ENCODE measurements at regions not wholly inside any gene's neighbourhood (a gene's known extent, or its start where the extent isn't known, plus 50 kb on each side); places are given as distances from the start of the nearest gene placed in this dataset.

DNA sequence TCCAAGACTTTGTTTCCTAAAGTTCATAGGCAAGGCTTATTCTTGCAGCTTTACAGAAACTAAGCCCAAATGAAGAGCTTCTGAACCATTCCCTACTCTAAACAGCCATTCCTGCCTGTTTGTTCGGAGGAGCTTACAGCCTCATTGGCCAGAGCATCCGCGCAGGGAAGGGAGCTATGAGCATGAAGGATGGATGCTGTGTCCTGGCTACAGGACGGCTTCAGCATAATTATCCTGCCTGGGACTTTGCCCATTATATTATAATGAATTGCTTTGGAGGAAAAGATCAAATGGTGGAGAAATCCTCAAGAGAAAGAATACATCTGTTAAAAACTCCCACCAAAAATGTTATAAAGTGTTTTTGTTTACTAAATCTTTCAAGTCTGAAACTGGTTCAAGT lies 378.2 kb upstream of the BTBD3 start:
- no peak for DNase-seq (ENCODE audit: low spot score)

DNA sequence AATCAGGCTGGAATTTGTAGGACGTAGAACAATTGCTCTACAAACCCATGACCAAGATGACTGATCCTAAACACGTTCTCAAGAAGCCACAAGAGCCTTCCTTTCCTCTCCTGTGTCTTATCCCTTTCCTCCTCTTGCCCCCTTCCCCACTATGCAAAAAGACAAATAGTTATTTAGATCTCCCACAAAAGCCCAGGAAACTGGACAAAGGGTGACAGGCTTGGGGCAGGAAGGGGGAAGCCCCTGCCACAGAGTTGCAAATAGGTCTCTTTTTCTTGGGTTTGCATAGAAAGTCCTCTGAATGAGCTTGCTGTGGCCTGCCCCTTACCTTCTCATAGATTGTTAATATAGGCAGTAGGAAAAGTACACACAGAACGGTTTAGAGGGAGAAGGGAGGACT lies 377.1 kb upstream of the BTBD3 start:
- DNase-seq (ENCODE audit: low spot score): no peak

DNA sequence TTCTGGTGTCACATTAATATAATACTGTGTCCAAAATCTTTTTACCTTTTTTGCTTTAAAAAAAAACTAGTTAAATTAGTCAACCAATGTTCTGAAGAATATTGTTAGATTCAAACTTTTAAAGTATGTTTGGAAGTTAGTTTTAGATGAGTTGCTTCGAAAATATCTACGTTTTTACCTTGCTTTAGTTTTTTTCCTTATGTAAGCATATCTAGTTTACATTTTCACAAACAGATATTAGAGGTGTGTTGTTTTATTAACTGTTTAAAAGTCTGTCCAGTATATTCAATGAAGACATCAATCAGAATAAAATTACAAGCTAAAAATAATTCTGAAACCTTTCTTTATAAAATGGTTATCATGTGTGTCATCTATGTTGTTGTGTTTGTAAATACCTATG lies 375.0 kb upstream of the BTBD3 start:
- no peak for DNase-seq (ENCODE audit: low spot score)

DNA sequence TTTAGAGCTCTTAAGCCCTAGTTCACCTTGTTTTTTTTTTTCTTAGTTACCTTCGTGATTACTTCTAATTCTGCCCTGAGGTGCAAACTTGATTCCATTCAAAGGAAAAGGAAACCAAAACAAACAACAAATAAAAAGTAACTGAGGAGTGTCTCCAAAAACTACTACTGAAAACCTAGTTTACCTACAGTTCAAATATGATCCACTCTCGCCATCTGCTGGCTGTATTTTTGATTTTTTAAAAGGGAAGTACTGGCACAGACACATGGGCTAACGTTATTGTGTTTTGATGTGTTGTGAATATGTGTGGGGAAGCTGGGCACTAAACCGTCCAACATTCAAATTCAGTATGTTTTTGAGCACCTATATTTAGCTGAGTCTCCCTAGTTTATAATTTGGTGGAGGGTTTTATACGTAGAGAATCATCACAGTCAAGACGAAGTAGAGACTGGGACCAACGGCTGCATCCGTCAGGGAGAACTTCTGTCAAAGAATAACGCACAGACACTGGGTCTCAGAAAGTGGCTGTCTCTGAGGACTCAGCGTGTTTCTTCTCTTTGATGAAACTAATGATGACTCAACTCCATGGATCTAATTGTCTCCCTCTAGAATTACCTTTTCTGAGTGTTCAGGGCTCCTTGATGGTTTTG lies 373.5 kb upstream of the BTBD3 start:
- DNase-seq (ENCODE audit: low spot score): peak; percentile 5

DNA sequence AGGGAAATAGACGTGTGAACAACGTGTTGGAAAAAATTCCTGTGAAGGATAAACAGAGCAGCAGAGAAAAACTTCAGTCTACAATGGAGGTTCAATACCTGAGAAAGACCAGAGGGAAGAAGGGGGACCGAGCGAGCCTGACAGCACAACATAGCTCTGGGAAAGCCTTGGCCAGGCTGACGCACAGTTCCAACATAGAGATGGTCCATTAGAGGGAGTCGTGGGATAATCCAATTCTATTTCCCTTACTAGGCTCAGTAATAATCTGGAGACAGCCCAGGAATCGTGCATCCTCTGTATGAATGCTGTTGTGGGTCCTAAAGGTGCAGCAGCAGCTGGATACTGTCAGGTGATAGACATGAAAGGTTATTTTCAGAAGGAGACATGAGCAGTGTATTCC lies 370.8 kb upstream of the BTBD3 start:
- no peak for DNase-seq (ENCODE audit: low spot score)

DNA sequence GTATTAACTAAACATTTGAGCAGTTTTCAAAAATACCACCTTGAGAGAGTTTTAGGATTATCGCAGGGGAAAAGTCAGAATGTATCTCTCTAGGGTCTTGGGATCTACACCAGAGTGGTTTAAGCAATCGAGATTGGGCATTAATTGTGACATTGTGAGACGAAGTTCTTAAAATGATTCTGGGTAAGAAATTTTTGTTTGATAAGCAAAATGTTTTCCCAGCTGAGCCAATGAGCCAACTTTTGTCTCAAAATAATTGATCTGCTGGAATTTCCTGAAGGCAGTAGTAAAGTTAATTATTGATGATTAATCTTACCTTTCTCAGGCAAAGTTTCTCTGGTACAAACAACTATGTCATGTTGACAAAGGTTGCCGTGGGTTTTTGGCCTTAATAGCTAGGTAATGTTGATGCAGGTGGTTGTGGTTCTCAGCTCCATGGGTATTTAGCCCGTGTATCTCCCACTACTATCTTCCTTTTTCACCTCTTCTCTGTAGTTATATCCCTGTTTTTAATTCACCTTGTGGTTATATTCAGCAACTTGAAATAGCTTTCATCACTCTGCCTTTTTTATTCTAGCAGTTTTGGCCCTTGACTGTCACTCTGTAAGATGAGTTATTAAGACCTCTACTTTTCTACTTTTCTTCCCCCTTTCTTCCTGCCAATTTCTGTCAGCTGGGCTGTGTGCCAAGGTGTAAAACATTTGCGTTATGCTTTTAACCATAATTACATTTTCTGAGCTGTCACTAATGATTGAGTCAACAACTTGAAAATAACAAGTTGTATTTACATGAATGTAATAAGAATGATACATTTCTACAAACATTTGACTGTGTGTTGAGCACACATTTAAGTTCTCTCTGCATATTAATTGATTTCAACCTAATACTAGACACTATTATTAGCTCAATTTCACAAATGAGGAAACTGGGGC lies 368.3 kb upstream of the BTBD3 start:
- no peak for DNase-seq (ENCODE audit: low spot score)

DNA sequence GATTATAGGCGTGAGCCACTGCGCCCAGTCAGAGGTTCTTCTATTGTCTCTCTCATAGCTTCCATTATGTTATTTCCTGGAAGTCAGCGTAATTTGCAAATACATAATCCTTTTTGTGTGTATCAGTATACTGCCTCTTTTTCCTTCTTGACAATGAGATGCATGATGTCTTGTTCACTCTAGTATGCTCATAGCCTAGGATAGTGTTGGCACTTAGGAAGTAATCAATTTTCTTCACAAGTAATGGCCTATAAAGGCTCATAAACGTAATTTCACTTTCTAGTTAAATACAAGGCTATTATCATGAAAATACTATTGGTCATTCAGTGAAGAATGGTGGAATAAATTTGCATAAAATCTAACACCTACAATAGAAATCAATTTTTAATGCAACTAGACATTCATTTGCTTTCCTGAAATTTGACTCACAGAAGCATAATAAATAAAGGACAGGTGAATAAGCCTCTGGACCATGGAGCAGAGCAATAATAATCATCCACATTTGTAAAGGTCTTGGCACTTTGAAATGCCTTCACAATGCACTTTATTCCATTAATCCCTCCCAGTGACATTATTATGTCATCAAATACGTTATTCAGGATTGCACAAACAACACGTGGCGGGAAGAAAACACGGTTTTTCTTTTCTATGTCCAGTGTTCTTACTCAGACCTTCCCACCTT lies 366.9 kb upstream of the BTBD3 start:
- DNase-seq (ENCODE audit: low spot score): no peak

DNA sequence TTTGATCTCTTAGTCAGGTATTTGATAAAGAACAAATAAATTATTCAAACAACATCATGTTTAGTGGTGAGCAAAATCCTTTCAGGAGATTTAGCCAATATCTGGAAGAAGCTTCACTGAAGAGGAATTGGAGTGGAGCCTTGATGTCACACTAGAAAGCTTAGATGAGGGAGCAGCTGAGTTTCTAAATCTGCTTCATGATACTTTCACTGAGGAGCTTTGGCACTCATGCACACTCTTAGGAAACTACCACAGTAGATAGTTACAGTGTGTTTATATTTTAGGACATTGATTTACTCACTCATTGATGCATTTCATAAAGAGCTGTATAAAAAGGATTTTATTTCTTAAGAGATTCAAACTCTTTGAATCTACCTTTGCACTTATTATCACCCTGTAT lies 366.2 kb upstream of the BTBD3 start:
- DNase-seq (ENCODE audit: low spot score): no peak

DNA sequence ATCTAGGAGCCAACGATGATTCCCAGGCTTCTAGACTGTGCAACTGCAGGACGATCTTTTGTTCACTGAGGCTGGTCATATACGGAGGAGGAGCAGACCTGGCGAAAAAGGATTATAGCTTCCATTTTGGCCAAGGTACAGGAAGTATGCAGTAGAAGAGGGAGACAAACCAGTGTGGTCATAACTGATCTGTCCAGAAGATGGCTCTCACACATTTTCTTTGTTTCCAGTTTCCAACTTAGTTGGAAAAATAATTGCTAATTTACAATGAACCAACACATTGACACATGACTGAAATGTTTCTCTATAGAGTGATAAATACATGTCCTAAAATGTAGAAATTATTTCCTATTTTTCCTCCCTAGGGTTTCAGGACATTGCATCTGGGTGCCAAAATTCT lies 364.1 kb upstream of the BTBD3 start:
- no peak for DNase-seq (ENCODE audit: low spot score)

DNA sequence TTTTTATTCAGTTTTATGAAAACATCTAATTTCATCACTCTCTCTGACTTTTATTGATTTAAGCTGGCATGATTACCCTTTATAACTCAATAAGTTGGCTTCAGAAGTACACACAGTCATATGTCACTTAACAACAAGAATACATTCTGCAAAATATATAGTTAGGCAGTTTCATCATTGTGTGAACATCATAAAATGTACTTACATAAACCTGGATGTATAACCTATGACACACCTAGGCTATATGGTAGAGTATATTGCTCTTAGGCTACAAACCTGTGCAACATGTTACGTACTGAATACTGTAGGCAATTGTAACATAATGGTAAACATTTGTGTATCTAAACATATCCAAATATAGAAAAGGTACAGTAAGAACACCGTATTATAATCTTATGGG lies 362.2 kb upstream of the BTBD3 start:
- DNase-seq (ENCODE audit: low spot score): no peak

DNA sequence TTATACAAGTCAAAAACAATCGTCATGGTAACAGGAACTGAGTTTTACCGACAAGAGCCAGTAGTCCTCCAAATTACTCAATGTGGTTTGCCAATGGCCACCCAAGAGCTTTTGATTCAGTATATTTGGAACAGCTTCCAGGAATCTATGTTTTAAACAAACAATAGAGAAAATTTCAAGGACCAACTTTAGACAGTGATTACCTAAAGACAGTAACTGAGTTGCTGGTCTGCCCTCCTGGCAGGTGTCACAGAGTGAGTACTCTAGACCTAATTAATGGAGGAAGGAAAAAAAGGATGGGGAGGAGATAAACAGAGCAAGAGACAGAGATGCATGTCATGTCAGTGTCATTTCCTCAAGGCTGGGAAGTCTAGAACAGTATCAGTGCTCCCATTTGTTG lies 361.3 kb upstream of the BTBD3 start:
- DNase-seq (ENCODE audit: low spot score): no peak

DNA sequence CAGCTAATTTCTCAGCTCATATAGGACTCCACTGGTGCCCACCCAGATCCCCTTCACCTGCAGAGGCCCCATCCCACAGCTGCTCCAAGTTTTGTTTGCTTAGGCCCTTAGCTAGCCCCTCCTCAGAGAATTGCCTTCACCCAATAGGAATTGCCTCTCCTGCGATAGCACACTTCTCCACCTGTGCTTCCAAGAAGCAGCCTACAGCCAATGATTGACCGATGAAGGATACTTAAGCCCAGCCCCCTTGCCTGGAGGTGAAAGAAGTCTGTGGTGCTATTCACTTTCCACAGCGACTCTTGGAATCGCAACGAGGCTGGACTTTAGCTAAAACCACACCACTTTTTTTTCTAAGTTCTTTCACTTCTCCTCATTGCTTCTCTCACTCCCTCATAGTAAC lies 353.2 kb upstream of the BTBD3 start:
- no peak for DNase-seq (ENCODE audit: low spot score)

DNA sequence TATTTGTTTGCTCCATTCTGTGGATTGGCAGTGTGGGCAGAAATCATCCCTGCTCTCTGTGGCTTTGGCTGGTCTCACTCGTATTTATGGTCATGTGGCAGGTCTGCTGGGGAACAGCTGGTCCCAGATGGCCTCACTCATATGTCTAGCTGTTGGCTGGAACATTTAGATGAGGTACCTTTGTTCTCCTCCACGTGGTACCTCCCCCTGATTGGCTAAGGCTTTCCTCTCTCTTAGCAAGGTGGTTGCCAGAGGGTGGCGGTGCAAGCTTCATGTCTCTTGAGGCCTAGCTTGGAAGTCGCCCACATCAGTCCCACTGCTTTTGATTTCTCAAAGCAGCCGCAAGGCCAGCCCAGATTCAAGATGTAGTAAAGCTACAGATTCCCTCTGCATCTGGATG lies 348.5 kb upstream of the BTBD3 start:
- DNase-seq (ENCODE audit: low spot score): no peak

DNA sequence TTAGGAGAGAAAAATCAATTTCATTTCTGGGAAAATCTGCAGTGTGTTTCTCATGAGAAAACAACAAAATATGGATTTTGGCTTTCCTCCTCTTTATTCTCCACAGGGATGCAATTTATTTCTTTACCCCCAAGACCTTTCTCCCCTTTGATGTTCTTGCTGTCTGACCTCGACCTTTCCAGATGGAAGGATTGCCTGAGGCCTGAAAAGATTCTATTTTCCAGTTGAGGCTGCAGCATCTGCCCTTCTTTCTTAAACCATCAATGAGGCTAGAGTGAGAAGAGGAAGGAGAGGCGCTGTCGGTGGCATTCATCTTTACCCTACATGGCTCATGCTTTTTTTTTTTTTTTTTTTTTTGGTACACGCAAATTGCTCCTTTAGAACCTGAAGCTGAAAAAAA lies 344.2 kb upstream of the BTBD3 start:
- DNase-seq (ENCODE audit: low spot score): no peak

DNA sequence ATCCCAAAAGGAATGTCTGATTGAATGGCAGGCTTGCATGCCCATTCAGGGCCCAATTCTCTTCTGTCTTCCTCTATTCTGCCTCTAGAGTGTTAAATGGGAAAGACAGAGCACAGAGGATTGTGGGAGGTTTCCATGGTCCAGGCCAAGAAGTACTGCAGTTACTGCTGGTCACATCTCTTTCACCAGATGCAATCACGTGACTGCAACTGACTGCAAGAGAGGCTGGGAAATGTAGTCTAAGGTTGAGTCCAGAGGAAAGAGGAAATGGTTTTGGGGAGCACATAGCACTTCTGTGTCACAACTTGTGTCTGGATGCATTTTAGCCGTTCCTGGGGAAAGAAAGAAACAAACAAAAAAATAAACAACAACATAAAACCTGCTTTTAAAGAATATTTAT lies 336.4 kb upstream of the BTBD3 start:
- DNase-seq (ENCODE audit: low spot score): no peak

DNA sequence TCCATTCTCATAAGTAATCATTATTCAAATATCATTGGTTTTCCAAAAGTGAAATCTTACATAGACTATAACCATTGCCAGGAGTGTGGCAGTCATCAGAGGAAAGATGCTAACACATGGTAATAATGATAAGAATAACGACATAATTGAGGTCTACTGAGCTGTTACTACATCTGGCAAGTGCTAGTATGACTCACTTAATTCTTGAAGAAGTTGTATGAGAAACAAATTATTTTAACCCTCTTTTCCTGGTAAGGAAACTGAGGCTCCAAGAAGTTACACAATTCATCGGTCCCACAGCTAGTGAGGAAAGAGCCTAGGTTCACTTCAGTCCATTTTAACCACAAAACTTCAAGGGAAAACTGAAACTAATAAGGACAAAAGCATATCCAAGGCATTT lies 335.6 kb upstream of the BTBD3 start:
- no peak for DNase-seq (ENCODE audit: low spot score)

DNA sequence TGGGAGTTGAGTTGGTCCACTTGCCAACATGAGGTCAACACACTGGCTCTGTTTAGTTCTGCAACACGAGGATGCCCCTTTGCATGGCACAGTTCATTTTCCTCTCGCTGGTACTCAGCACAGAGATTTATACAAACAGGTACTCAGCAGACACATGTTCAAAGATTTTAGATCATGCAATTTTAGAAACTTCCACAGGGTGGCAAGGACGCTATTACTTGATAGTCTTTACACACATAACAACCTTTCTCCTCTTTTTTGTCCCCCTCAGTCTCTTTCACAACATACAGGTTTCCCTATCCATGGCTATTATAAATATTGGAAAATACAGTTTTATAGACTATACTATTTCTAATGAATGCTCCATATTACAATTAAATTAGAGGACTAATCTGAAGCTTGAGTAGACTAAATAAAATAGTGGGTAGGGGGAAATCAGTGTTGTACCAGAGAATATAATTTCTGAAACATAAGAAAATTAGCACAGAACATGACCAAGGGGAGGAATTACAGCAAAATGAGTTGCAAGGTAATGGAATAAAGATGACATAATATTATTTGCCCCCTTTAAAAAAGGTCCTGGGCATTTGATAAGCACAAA lies 331.8 kb upstream of the BTBD3 start:
- DNase-seq (ENCODE audit: low spot score): no peak

DNA sequence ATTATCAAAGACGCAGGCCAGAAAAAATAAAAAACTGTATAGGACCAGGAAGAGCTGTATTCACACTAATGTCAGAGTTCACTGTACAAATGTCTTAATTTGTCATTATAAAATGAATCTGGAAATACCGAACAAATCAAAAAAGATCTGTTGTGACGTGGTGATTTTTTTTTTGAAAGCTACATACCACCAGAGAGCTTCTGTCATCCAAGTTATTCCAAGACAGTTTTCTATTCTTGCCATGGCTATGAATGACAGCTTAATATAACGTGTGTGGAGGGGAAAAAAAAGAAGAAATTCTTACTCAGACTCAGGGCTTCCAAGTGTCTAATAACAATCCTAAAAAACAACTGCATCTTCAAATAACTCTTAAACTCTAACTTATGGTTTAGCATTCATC lies 328.8 kb upstream of the BTBD3 start:
- no peak for DNase-seq (ENCODE audit: low spot score)

DNA sequence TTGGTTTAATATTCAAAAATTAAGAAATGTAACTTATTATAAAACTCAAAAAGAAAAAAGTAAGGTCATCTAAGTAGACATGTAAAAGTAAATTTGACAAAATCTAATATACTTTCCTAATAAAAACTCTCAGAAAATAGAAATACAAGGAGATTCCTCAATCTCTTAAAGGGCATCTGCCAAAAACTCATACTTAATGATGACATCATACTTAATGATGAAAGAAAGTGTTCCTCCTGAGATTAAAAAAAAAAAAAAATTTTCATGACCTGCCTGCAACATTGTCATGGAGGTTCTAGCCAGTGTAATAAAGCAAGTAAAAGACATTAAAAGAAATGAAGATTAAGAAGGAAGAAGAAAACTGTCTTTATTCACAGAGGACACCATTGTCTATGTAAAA lies 325.7 kb upstream of the BTBD3 start:
- DNase-seq (ENCODE audit: low spot score): no peak

DNA sequence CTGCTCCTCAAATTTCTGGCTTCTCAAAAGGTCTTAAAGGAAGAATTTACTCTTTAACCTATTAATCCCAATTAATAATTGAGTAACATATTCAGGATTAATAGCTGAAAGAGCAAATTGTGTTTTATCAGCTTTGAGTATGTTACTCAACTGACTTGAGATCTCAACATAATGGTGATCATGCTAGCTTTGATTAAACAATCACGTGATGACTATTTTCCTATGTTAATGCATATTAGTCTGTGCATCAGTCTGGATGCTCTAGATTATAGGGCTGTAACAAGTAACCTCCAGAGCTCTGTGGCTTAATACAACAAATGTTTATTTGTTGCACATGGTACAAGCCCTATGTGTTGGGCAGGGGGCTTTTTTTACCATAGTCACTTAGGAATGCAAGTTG lies 313.4 kb upstream of the BTBD3 start:
- DNase-seq (ENCODE audit: low spot score): no peak

DNA sequence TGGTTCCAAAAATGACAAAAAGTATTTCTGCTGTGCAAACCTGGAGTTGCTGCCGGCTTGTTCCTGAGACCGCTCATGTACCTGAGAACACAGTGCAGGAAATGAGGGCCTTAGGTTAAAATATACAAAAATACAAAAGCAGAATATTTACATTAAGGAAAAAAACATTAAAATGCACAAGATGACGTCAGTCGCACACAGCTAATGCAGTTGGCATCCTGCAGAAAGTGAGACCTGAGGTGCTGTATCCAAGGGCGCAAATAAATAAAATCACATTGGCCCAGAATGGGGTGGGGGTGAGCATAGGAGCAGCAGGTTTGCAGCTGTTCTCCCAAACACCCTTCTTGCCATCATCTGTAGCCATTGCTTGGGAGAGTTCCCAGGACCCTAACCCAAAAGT lies 310.6 kb upstream of the BTBD3 start:
- no peak for DNase-seq (ENCODE audit: low spot score)

DNA sequence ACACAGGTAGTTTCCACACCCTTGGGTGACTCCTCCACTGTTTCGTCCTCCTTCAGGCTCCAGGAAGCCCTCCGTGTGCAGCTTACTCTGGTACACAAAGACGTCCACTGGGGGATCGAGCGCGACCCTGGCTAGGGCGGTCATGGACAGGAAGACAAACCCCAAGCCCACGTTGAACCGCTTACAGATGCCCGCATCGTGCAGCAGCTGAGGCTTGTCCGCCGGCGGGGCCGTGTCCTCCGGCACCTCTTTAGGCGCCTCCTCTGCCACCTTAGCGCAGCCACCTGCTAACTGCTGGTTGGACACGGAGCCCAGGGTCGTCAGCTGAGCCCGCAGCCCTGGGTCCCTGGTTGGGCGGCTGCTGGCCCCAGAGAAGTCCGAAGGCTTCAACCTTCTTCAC lies 309.0 kb upstream of the BTBD3 start:
- DNase-seq (ENCODE audit: low spot score): no peak

DNA sequence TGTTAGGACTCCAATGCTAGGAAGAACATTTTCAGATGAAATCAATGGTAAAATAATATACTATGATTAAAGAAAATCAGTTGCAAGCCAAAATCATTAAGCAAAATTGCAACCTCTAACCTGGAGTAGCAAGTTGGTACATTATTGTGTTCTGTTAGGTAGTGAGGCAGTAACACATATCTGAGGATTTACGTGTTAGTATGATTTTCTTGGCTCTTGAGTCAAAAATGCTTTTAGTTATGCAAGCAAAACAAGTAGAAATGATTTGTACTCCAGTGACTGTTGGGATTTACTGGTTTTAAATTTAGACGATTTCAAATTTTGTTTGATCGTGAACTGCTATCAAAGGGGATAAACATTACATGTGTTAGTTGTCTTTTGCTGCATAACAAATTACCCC lies 293.0 kb upstream of the BTBD3 start:
- DNase-seq (ENCODE audit: low spot score): no peak
